HG02870 (cell line): ENCODE measurements at regions not wholly inside any gene's neighbourhood (a gene's known extent, or its start where the extent isn't known, plus 50 kb on each side); places are given as distances from the start of the nearest gene placed in this dataset.

Experiments
- ATAC-seq: cut with Tn5 transposase; IDR thresholded peaks from one replicate; pipeline ENCODE4 v1.9.1; 2021; ENCODE audit warnings: mild to moderate bottlenecking, moderate library complexity; ENCODE audit not compliant: unreplicated experiment

DNA sequence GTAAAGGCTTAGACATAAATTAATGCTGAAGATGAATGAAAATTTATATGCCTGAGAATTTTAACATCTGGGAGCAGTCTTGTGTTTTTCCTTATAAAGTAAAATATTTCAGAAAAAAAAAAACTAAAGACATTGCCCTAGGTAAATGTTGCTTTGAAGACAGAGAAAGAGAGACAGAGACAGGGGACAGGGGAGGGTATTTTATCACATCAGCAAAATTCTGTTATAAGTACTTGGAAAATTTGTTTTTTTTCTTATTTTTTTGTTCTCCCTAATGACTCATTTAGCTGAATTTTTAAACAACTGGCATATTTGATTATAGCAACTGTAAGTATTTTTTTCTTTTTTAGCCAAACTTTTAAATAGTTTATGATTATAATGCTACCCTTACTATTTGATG lies 1540.6 kb upstream of the GBE1 start:
- no peak for ATAC-seq

DNA sequence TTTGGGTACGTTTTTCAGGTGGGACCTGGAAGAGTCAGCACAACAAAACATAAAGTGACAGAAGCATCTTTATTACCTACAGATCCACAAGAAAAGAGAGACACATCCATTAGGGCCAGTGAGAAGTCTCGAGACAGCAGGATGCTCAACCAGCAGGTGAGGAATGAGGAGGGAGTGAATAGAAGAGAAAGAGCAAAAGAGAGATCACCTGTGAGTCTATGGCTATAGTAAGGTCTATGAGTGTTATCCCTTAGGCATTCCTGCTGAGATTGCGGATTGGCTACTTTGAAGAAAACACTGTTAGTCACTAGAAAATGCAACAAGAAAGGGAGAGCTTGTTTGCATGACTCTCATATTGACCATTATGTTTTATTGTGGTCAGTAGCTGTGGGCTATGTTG lies 1556.2 kb upstream of the GBE1 start:
- ATAC-seq: no peak

DNA sequence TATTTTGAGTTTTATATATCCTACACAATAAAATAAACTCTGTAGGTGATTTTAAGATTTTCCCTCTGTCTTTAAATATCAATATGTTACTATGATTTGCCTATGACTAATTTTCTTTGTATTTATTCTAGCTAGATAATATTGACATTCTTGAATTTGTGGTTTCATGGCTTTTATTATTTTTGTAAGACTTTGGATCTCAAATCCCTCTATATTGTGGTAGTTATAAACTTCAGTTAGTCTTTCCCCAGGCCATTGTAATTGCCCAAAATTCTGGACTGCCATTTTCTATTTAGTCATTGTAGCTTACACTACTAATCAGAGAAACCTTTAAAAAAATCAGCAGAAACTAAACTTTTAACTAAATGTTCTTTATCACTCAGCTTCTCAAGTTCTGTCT lies 1559.3 kb upstream of the GBE1 start:
- no peak for ATAC-seq

DNA sequence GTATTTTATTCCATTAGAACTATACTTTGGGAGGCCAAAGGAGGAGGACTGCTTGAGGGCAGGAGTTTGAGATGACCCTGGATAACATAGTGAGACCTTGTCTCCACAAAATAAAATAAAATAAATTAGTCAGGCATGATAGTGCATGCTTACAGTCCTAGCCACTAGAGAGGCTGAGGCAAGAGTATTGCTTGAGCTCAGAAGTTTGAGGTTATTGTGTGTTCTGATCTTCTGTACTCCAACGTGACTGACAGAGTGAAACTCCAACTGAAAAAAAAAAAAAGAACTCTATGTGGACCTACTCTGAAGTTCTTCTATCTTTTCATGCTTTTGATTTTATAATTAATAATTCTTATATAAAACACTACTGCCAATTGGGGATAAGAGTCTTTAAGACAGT lies 1560.0 kb upstream of the GBE1 start:
- ATAC-seq: no peak

DNA sequence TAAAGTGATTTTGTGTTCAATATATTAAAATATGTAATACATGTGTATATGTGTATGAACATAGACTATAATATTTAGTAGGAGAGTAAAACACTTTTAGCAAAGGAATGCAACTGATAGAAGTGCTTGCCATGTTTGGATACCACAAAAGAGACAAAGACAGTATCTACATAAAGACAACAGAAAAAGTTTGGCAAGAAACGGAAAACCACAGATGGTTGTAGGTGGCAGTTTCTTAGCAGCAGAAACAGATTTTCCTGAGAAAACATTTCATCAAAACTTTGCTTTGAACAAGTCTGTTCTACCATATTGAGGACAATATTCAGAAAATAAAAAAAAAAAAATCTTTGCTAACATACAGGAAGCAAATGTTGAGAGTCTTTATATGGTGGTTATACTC lies 1560.4 kb upstream of the GBE1 start:
- no peak for ATAC-seq

DNA sequence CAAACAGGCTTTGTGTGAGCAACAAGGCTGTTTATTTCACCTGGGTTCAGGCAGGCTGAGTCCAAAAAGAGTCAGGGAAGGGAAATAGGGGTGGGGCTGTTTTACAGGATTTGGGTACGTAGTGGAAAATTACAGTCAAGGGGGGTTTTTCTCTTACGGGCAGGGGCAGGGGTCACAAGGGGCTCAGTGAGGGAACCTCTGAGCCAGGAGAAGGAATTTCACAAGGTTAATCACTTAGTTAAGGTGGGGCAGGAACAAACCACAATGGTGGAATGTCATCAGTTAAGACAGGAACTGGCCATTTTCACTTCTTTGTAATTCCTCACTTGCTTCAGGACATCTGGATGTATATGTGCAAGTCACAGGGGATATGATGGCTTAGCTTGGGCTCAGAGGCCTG lies 1592.8 kb upstream of the GBE1 start:
- ATAC-seq: no peak

DNA sequence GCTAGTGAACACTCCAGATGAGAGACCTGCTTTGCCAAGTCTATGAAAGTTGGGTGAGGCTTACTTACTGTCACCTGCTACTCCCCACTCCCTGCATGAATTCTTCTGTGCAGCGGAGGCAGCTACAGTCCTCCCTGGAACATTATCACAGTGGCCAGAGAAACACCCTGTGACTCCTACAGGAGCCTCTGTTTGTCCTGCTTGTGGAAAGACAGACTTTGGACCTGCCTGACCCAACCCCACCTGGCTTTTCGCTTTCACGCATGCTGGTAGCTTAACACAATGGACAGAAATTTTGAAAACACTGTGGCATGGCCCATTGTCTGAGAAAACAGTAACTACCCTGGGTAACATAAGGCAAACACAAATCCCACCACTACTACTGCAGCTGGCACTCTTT lies 1565.5 kb upstream of the CADM2 start:
- no peak for ATAC-seq

DNA sequence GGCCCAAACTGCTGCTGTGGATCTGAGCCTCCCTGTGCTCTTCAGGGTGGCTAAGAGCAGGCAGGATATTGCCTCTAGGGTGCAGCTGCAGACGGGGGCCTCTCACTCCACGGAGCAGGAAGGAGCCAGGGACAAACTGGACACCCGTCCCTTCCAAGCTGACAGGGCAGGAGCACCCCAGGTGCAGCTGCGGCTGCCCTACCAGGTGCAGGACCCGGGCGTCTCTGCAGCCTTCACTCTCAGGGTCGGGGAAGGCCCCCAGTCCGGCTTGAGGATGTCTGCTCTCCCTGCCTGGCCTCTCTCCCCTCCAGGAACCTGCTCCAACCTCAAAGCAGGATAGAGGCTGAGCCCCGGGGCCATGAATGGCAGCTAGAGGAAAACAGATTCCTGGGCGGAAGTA lies 1554.9 kb upstream of the CADM2 start:
- ATAC-seq: no peak

DNA sequence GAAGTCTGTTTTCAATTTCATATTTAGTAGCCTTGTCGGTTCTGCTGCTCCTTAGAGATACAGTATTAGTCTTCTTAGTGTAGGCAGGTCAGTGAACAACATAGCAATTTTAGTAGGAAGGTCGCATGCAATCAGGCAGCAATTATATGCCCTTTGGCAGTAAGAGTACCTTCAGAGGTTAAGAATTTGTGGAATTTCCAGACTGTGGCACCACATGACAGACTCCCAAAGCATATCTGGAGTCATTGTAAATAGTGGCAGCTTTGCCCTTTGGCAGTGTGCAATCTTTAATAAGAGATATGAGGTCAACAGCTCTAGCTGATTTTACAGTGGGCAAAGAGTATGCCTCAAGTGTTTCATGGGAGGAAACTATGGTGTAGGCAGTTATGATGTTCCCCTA lies 1532.5 kb upstream of the CADM2 start:
- ATAC-seq: no peak

DNA sequence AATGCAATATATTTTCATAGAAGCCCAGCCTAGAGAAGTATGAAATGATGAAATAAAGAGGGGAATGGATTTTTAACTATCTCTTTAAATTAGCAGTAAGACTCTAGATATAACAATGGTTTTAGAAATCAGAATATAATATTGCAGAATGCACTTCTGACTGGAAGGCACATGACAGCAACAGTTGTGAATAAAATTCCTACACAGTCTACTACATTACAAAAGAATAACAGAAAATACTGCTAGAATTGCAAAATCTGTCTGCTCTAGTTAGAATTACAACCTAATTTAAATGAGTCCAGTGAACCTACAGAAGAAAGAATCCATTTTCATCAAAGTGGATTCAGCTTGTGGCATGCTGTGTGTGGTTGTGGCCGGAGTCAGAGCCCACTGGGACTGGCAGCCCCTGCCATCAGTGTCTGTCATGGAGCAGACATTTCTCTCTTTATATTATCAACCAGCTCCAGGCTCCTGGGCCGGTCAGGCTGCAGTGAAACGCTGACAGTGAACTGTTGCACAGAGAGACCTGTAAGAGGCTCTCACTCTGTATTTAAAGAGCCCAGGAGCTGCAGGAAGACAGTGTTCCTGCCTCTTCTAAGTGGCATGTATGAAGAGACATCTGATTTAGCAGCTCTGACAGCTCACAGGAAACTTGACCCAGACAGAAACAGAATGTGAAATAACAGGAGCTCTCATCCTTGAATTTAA lies 1523.8 kb upstream of the CADM2 start:
- ATAC-seq: no peak

DNA sequence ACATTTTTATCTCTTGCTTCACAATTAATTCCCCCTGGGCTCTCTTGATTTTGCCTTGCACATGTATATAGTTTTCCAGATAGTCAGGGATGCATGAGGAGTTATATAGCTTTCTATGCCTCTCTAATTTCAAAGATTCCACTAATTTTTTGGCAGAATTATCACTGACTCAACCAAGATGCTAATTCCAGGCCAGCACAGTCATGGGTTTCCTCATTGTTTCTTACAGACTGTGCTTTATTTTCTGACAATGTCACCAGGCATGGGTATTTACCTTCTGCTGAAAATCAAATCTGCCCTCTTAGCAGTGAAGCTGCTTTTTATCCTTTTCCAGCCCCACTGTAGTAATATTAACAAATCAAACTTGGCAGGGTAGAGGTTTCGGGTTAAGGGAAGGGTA lies 1520.6 kb upstream of the CADM2 start:
- no peak for ATAC-seq

DNA sequence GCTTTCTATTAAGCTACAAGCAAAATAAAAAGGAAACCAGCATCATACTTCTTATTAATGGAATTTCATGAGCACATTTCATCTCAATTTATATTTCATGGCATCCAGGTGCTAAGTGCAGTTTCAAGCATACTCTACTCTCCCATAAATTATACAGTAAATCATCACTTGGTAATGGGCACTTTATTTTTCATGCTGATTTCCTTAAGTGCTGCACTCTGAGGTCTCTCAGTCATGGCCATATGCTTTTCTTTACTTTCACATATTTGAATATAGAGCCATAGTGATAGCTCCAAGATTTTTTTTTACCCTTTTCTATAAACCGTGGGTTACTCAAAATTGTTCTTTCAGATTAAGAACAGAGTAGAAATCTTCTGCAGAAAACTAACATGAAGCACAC lies 1505.7 kb upstream of the CADM2 start:
- no peak for ATAC-seq

DNA sequence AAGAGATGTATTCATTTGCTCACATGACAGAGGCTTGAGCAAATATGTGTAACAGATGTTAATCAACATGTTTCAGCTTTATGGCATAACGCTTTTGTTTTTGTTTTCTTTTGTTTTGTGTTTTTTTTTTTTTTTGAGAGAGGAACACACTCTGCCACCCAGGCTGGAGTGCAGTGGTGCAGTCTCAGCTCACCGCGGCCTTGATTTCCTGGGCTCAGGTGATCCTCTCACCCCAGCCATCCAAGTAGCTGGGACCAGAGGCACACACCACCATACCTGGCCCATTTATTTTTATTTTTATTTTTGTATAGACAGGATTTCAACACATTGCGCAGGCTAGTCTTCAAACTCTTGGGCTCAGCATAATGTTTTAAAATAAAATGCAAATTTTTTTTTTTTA lies 1504.4 kb upstream of the CADM2 start:
- ATAC-seq: no peak

DNA sequence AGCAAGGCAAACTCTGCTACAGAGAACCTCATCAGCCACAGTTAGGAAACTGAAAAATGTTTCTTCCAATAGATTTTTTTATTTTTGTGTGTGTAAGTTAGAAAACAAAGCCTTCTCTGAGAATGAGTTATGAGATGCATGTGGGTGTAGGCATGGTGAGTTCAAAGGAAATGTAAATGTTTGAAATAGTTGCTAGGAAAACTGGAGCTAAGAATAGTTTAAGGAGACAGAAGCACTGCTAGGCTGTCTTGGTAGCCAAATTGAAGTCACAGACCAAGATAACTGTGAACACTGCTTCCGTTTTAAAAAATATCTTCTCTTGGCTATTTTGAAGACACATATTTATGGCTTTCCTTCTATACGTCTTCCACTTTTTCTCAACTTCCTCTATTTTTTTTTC lies 1501.2 kb upstream of the CADM2 start:
- ATAC-seq: no peak

DNA sequence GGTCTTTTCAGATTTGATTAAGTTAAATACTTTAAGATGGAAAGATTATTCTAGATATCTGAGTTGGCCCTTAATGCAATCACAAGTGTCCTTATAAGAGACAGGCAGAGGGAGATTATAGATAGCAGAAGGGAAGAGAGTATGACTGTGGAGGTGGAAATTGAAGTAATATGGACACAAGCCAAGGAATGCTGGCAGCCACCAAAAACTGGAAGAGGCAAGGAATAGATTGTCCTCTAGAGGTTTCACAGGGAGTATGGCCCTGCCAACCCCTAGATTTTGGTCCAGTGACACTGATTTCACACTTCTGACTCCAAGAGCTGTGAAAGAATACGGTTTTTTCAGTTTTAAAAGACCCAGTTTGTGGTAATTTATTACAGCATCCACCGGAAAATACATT lies 1498.7 kb upstream of the CADM2 start:
- ATAC-seq: no peak

DNA sequence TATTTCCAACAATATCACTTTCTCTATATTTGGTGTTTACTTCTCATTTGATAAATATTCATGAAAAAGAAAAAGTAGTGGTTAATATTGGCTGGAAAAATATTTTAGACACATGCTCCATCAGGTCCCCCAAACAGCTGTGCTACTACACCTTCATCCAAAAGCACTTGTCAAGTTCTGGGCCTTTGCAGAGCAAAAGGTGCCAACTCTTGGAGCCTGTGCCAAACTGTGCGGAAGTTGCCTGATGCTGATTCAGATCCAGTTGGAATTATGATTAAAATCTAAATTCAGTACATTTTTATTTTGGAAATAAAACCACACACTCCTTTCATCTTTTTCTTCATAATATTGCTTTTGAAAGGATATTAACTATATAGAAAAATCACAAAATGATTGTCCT lies 1497.4 kb upstream of the CADM2 start:
- ATAC-seq: no peak

DNA sequence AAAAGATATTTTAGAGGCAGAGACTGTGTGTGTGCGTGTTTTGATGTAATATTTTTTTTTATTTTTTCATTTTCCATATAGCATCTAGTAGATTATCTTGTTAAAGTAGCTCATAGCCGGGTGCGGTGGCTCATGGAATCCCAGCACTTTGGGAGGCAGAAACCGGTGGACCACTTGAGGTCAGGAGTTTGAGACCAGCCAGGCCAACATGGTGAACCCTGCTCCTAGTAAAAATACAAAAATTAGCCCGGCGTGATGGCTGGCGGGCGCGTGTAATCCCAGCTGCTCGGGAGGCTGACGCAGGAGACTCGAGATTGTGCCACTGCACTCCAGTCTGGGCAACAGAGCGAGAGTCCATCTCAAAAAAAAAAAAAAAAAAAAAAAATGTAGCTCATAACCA lies 1481.2 kb upstream of the CADM2 start:
- ATAC-seq: no peak

DNA sequence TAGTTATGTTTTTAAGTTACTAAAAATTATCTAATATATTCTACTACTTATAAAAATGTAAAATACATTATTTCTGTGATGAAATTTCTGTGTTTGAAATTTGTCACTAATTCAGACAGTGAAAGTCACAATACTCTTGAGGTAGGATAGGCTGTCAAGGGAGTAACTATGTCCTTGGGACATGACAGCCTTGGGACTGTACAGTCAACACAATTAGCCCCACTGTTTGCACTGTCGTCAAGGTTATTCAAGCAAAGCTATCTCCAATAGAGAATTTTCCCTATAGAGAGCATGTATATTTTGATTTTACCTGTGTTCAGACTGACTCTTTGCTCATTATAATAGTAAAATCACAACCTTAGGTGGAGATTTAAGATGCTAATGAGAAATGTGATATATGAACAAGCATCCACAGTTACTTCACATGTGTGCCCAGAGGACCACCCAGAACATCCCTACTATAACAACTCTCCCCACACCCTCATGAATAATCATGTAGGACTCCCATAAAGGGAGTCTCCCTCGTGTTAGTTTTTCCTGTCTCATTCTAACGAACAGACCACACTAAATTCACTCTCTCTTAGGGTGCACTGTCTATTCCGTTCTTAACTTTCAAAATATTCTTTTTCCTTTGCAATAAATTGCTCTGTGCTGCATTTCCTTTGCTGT lies 1476.3 kb upstream of the CADM2 start:
- no peak for ATAC-seq

DNA sequence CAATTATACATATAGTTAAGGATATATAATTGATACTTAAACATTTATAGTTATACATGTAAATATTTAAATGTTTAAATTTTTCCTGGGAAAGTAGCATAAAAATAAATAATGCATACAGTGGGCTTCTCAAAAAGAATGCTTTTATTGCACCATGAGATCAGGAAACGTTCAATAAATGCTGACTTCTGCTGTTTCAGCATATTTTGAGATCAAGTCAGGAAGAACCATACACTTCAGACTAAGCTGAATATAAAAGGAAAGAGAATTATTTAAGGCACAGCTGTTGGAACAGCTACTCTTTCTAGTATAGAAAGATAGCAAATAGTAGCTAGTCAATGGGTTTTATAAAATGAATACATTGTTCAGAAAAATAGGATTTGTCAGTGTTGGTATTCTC lies 1462.3 kb upstream of the CADM2 start:
- ATAC-seq: no peak

DNA sequence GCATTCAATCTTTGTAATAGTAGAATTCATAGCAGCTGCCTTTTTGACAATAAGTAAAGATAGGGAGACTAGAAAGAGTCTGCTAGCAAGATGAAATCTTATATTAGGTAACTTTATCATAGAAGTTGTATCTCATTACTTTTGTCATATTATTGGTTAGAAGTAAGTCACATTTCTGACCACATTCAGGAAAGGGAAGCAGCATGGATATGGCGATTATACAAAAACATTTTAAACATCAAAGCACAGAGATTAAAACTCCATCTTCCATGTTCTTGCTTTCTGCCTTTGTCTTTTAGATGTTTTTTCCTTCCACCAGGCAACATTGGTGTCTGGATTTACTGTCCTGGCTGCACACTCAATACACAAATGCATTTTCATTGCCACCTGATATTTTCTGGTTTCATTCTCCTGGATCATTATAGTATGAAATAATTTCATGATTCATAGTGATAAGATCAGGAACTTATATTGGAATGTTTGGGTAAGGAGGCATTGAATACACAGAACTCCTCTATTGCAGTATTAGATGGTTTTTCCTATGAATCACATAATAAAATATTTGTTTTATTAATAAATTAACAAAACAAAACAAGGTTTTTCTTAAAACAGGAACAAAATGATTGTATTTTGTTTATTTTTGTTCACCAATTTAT lies 1460.3 kb upstream of the CADM2 start:
- ATAC-seq: no peak

DNA sequence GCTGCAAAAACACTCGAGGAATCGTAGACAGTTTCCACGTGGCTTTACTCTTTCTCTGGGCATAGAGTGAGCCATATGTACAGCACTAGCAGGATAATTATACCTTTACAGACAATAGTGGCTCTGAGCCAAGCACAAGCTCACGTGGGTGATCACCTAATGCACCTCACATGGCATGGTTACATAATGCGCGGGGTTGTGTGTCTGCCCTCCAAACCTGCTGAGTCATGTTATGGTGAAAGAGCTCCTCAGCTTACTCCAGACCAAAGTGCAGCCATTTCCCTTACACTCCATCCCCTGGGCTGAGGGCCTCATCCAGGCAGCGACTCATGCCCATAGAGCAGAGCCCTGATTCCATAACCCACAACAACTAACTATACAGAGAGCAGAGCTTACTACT lies 1458.4 kb upstream of the CADM2 start:
- ATAC-seq: no peak

DNA sequence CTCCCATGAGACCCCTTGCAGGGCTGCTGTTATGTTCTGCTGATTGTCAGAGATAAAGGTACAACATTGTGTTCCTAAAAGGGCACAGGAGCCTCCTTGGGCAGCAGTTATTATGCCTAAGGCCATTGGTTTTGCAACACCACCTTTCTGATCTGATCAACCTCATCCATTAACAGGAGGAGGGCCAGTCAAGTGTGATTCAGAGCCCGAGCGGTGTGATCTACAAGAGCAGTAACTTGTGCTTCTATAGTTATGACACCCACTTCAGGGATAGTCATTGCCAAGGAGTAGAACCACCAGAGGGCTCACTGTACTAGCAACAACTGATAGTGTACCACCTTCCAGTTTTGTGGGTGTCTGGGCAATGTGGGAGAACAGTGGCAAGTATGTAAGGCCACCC lies 1457.9 kb upstream of the CADM2 start:
- ATAC-seq: no peak

DNA sequence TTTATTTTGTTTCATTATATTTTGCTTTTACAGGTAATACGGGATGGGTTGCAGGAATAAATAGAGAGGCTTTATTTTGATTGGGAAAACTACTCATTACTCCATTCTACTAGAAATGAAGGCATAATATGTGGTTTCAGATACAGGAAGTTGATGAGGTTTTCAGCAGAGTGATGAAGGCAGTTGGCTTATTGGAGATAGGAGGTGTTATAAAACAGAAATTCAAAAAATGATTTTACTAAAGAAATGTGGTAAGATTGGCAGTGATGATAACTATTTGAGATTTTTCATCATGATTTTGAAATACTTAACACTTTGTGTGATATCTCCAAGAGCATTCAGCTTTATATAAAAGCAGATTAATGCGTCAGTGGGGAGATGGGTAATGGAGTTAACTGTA lies 1445.7 kb upstream of the CADM2 start:
- no peak for ATAC-seq
